KBM-7 (cell line): ENCODE measurements at regions not wholly inside any gene's neighbourhood (a gene's known extent, or its start where the extent isn't known, plus 50 kb on each side); places are given as distances from the start of the nearest gene placed in this dataset.

ENCODE experiments used
- DNase-seq: peaks from one replicate; pipeline ENCODE4 v3.0.0-alpha.2; 2015
- in situ Hi-C: fragments of 300-500 bp; cut with MboI; formaldehyde crosslinking; loops from 2 replicates; pipeline ENCODE4 v1.14.3; 2020; ENCODE audit warnings: low sequenced_read_pairs, low pct_unique_long_range_greater_than_20kb, mixed read lengths

DNA sequence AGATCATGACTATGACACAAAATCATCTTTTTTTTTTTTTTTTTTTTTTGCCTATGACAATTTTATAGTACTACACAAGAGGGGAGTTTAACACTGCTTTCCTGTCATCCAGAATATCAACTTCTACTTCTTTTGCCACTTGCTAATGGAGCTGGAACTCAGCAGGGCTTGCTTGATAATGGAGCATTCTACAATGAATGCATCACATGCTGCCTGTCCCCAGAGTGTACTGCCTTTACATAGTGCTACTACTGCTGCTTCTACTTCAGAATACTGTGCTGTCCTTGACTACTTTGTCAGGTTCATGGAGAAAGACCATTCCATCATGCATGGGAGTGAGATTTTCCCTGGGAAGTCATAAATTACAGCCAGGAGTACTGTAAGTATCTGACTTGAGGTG lies 338.6 kb upstream of the SEMA3A start:
- DNase-seq, result no peak
- in situ Hi-C loops, result no loop called here

DNA sequence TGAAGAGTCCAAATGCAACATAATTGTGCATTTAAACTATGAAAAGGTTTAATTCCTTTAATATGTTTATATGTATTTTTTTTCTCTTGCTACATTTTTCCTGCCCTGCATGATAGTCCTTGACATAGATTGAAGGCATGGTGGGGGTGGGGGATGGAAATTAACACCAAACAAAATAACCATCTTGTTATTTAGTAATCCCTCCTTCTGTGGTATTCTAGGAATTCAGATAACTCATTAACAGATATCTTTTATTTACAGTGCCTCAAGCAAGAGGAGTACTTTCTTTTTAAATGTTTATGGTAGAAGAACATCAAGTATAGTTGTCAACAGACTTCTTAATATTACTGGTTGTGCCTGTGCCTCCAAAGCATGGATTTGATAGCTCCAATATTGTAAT lies 337.6 kb upstream of the SEMA3A start:
- DNase-seq, result no peak
- in situ Hi-C loops, result no loop called here

DNA sequence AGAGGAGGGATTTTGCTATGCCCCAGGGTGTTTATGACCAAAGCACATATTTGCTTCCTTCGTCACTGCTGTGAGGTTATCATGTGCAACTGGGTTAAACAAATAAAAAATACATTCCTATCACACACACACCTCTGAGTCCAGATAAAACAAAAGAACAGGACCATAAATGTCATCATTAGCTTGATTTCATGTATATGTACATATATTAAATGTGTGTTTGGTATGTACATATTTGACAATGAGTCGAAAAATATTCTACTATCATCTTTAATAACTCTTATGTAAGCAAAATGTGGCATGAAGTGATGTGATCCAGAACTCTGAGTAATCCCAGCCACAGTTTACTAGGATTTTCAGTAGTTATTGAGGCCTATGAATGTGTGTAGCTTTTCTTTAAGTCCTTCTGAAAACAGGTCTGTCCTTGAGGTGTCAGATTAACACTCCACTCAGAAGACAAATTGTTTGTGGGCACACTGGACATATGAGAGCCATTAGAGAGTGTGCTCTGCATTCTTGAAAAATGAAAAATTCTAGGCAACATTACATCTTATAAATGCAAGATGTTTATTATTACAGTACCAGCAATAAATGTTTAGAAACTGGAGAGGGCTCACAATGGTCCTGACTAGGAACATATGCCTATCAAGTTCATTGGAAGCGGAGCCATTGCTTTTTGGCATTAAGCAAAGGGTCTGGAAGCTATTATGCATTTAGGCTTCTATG lies 335.1 kb upstream of the SEMA3A start:
- DNase-seq, result no peak
- in situ Hi-C loops, result no loop called here

DNA sequence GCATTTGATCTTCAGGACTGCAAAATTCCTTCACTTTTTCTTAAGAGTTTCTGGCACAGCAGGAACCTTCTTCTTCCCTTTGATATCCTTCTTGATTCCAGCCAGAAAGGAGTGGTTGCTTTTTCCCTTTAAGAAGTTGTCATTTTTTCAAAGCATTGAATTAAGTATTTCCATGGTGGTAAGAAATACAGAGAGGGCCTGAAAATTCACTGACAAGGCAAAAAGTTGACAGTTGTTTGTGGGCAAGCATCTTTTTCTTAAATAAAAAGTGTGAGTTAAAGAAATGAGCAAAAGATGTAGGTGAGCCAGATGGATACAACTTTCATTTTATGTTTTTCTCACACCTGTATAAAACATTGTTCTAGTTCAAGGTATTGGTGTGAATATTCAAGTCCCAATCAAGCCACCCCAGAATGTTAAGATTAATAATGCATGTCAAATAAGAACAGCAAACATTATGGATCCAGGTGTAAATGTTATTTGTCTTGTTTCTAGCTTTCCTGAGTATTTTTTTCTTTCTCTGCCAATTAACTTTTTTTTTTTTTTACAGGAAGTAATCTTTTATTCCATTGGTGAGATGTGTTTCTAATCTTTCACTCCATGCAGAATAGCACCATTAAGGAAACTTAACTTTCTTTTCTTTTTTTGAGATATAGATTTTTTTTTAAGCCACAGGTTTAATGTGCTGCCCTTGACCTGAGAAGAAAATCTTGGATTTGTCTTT lies 334.3 kb upstream of the SEMA3A start:
- in situ Hi-C loops, result no loop called here
- no peak for DNase-seq

DNA sequence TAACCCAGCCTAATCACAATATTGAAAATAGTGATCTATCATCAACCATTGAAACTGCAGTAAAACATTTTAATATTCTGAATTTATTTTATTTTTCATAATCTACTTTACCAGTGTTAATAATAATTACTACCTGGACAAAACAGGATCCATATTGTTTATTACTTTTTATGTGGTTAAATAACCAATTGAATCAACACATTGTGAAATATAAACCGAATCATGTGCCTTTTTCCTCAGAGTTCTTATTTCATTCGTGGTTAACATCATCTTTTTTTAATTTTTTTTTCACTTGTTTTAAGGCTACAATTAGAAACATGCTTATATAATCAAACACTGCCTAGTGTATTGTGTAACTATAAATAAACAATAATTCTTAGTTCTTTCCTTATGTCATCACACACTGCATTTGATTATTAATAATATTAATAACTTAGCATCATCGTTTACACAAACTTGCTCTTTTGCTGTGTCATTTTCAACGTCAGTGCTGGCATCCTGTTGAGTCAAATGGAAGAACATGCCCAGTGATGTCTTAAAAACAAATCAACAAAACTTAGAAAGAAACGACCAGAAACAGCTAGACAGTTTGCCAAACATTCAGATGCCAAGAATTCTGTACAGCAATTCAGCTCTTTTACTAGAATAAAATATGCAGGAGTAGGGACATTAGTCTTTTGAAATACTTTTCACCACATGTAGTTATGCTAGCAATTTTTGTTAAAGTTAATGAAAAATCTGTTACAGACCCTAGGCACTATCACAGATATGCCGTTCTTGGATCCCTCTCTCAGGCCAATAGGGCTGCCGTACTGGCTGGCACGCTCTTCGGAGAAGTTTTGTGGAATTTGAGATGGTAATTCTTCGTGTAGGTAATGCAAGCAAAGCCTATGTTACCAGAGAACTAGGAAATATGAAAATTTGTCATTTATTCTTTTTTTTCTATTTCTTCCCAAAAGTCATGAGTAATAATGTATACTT lies 330.4 kb upstream of the SEMA3A start:
- DNase-seq, result no peak
- in situ Hi-C loops, result no loop called here

DNA sequence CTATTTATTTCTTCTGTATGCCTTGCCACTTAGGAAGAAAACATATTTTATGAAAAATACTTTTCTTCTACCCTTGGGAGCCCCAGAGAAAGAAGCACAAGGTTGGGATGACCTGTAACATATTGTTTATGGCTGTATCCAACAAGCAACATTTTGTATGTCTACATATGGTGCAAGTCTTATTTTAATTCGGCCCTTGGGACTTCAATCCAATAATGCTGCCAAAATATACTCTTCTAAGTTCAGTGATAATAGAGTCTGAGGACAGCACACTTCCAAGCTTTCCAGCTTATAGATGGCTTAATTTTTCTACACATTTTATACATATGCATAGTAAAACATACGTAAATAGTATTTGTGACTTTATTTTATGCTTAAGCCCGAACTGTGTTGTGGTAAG lies 318.5 kb upstream of the SEMA3A start:
- no peak for DNase-seq
- in situ Hi-C loops, result no loop called here

DNA sequence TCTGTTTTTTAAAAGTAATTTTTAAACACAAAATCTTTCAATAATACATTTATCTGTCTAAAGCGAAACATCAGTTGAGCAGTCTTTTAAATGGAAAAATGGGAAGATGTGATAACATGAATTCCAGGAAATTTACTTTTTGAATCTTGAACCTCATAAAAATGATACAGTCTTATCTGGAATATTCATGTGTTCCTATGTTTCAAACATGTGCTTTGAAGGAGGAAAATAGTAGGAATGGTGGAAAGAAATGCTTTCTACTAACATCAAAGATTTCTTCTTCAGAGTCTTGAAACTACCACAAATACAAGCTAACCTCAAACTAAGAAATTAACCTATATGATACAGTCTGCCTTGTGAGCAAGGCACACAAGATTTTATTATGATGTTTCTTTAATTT lies 317.5 kb upstream of the SEMA3A start:
- DNase-seq, result no peak
- in situ Hi-C loops, result no loop called here

DNA sequence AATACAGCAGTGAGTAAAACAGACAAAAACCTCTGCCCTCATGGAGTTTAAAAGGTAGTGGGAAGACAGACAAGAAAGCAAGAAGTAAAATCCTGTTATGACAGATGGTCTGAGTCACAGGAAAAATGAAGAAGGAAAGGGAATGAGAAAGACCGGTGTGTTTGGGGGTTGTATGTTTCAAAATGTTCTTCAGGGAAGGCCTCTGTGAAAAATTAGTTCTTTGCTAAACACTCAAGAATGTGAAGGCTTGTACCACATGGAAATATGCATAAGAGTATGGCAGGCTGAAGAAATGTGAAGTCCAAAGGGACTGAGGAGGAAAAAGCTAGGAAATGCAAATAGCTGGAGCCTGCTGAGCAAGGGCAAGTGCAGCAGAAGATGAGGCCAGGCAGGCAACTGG lies 315.9 kb upstream of the SEMA3A start:
- no peak for DNase-seq
- in situ Hi-C loops, result no loop called here

DNA sequence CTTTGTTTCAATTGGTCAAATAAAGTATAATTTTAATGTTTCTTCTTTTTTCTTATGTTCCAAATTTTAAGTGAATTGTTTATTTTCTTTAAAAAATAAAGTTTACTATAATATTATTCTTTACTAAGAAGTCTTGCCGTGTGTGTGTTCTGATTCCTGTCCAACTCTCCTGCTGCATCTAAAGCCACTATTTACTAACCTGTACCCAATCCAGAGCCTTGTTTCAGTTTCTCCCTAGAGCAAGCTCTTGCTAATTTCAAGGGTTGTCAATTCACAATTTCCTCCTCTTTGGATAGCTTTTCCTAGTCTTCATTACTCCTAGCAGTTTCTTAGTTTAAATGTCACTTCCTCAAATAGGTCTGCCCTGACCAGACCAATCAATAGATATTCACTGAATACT lies 314.9 kb upstream of the SEMA3A start:
- DNase-seq, result no peak
- in situ Hi-C loops, result no loop called here

DNA sequence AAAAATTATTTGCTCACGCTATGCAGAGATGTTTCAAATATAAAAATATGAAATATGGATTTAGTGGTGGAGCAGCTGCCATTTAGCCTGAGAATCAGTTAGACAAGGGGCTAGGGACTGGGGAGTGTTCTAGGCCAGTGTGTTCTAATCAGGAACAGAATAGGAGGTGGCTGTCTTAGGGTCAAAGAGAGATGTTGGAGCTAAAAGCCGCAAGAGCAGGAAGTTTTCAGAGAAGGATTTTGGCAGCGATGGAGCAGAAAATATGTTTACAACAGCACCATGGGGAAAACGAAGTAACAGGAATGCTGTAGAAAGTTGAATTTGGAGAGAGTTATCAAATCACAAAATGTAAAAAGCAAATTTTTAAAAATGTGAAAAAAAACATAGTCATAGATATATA lies 314.0 kb upstream of the SEMA3A start:
- DNase-seq, result no peak
- in situ Hi-C loops, result no loop called here

DNA sequence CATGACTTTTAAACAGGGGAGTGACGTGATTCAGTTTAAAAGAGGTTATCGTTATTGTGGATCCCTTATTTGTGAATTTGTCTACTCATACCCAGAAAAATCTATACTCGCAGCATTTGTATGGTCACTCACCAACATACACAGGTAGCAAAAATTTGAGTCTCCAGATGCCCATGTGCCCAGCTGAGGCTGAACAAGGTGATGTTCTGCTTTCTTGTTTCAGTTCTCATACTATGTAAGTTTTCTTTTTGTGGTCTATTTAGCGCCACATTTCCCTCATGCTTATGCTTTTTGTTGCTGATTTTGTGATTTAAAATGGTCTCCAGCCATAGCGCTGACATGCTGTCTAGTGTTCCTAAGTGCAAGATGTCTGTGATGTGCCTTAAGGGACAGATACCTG lies 312.9 kb upstream of the SEMA3A start:
- in situ Hi-C loops, result no loop called here
- DNase-seq, result no peak

DNA sequence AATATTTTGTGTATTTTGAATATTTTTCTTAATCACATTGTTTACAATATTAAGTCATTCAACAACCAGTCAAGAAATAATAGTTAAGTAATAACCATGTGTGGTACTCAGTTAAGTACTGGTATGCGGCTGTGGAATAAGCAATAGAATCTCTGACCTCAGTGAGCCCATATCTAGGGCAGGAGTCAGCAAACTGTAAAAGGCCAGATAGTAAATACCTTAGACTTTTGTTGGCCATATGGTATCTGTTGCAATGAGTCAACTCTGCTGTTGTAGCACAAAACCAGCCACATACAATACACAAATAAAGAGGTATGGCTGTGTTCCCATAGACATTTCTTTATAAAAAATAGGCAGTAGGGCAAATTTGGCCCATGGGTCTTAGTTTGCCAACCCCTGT lies 311.6 kb upstream of the SEMA3A start:
- no peak for DNase-seq
- in situ Hi-C loops, result no loop called here

DNA sequence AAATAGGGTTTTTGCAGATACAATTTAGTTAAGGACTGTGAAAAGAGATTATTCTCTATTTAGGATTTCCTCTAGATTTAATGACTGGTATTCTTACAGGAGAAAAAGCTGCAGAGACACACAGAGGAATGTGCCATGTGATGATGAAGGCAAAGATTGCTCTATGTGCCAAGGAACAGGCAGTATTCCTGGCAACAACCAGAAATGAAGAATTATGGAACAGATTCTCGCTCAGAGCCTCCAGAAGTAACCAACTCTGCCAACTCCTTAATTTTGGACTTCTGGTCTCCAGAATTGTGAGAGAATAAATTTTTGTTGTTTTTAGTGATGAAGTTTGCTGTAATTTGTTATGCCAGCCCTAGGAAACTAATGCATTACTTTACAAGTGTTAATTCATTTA lies 307.6 kb upstream of the SEMA3A start:
- no peak for DNase-seq
- in situ Hi-C loops, result no loop called here

DNA sequence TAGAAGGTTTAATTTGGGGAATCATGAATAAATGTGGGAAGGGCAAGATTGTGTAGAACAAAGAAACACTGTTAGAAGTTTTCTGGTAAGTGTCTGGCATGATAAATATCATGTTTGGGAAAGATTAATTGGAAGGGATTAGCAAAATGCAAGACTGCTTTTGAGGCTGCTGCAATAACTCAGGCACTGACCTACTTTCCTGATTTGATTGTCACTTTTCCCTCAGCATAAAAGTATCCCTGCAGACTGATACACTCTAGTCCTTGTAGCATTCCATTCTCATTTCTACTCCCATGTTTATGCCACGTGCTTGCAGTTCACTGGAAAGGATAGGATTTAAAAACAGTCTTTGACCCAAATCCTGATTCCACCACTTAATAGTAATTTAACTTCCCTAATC lies 303.3 kb upstream of the SEMA3A start:
- DNase-seq, result no peak
- in situ Hi-C loops, result no loop called here

DNA sequence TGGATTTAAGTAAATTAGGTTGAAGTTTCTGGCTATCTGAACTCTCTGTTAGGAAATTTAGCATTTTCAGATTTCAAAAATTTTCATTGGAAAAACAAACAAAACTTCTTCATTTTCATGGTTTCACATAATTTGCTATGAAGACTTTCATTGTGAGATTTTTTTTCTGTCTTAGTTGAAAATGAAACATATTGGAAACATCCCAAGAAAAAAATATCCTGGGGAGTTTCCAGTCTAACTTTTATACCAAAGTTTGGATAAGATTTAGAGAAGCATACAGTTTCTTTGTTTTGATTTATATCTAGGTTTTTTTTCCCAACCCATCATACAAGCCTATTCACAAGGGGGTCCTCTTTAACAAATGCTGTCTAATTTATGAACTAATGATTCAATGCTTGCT lies 300.5 kb upstream of the SEMA3A start:
- DNase-seq, result no peak
- in situ Hi-C loops, result no loop called here

DNA sequence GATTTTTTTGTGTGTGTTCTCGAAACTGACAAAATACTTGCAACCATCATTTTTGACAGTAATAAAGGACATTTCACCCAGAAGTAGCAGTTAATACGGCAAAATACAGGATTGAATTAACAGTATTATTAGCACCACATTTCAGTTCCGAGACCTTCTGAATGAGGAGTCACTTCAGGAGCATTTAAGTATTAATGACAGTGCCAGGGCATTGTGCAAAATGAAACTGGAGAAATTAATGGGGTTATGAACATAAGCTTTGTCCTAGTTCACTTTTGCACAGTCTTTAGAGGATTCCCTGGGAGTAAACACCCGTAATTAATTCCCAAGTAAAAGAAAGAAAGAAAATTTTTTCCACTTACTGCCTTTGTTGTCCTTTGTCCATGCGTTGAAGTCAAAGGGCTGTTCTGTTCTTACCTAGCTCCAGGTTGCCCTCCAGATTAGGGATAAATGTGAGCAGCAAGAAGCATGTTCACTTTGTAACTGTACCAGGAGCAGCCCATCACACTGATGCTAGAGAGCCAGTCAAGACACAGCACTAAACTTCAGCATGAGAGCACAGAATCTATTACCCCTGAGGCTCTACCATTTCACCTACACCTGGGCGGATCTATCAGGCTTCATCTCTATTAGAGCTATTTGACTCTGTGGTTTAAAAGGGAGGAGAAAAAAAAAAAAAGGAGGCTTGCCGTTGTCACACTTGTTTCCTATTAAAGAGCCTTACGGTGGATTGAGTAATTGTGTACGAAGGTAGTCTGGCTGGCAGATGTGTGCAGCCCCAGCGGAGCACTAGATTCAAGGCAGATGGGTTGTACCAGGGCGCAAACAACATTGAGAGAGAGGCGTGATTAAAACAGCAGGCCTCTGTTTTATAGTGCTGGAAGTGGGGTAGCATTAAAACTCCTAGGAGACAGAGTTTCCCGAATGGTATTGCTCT lies 297.8 kb upstream of the SEMA3A start:
- DNase-seq, result no peak
- in situ Hi-C loops, result no loop called here

DNA sequence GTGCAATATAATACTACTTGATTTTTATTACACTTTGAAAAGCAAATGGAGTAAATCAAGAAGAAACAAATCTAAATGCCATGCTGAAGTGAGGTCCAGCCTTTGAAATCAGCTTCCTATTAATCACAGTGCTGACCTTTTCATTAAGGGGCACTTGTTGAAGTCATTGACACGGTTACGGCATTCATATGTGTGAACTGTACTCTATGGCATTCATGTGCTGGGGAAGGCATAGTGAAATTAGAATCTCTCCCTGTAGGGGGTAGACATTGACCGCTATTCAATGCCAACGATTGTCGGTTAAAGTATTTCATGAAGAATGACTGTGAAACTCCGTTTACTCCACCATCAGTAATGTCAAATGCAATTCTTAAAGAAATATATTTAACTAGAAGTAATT lies 296.1 kb upstream of the SEMA3A start:
- no peak for DNase-seq
- in situ Hi-C loops, result no loop called here

DNA sequence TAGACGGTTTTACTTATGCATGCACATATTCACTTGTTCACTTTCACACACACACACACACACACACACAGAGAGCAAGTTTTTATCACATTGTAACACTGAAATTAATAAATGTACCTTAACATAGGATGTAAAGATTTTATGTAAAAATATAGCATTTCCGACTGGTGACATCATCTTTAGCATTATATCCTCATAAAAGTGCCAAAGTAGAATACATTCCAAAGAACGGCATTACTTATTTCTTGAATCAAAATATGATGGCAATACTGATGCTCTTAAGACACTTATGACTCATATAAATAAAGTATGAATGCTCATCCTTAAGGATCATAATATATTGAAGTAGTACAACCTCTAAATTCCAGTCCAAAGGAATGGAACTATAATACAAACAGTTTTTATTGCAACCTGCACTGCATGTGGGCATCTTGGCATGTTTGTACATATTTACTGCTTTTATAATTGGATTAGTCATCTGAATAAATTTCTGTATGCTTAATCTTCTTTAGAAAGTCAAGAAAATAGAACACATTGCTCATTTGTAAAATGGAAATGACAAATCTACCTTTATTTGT lies 290.0 kb upstream of the SEMA3A start:
- no peak for DNase-seq
- in situ Hi-C loops, result no loop called here

DNA sequence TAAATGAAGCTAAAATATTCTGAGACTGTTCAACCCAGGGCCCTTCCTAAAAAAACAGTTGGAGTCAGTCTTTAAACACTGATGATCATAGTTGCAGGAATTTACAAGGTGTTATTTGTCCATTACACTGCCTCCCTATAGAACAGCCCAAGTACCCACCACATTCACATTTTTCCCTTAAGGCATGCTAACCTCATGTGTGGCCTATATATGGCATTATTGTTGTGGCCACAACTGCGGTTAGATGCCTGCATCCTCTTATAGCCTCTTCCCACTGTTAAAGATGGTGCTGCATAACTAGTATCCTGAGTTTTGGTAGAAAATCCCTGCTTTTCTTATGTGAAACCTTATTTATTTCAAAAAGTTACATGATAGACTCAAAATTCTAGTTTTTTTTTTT lies 287.9 kb upstream of the SEMA3A start:
- in situ Hi-C loops, result no loop called here
- DNase-seq, result no peak
